HG03565 (cell line): ENCODE measurements at regions not wholly inside any gene's neighbourhood (a gene's known extent, or its start where the extent isn't known, plus 50 kb on each side); places are given as distances from the start of the nearest gene placed in this dataset.
"Not testable (repeated sequence)": the region's sequence is repeated elsewhere in the genome, so short reads cannot be mapped to it uniquely, and the experiment has no call there.

Experiments used
- ATAC-seq: cut with Tn5 transposase; IDR thresholded peaks from one replicate; pipeline ENCODE4 v1.9.1; 2021; ENCODE audit warnings: mild to moderate bottlenecking, moderate library complexity; ENCODE audit not compliant: unreplicated experiment

DNA sequence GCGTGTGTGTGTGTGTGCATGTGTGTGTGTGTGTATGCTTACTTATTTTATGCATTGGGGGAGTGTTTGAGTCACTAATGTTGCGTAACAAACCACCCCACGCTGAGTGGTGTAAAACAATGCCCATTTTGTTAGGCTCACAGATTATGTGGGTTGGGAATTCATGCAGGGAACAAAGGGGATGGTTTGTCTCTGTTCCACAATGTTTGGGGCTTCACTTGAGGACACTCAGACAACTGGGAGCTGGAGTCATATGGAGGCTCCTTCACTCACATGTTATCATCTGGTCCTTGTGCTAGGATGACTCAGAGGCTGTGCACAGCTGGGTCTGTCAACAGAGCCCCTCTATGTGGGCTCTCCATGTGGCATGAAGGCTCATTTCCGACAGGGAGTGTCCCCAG lies 51.3 kb upstream of the LARGE1 start:
- ATAC-seq = no peak

DNA sequence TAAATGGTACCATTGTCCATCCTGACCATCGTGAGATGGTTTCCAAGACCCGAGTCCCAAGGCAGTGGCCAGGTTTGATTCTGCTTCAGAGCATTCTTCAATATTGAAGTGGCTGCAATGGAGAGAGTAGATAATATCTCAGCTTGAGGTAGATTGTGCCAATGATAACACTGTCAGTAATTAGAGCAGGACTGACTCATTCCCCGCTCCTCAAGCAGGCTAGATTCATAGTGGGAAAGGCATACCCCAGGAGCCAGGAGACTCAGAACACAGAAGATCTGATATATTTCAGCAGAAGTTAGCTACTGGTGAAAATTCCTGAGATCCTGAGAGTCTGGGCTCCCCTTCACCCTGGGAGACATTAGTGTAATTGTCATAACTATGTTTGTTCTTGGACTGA lies 55.6 kb upstream of the LARGE1 start:
- ATAC-seq = no peak

DNA sequence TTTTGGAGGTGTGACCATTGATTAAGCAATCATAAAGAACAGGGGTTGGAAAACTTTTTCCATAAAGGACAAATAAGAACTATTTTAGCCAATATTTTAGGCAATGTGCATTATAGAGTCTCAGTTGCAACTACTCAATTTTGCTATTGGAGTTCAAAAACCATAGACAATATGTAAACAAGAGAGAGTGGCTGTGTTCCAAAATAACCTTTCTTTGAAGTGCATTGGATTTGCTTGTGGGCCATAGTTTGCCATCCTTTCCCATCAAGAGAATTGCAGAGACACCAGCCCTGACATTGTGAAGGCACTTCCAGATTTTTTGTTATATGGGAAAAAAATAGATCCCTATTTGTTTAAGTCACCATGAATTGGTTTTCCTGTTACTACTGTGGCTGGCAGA lies 63.3 kb upstream of the LARGE1 start:
- no peak for ATAC-seq

DNA sequence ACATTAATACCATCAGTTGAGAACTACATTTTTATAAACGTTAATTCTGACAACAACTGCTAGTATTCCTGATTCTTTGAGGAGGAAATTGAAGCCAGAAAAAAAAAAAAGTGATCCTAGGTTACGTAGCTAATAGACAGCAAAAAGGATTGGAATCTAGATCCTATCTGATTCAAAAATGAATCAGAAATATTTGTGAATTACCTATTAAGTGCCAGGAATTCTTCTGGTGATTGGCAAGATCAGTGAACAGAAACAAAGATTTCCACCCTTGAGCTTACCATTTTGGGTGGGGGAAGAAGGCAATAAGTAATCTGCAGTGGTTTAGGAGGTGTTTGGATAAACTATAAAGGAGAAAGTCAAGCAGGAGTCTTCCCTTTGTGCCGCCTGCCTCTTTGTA lies 63.9 kb upstream of the LARGE1 start:
- no peak for ATAC-seq

DNA sequence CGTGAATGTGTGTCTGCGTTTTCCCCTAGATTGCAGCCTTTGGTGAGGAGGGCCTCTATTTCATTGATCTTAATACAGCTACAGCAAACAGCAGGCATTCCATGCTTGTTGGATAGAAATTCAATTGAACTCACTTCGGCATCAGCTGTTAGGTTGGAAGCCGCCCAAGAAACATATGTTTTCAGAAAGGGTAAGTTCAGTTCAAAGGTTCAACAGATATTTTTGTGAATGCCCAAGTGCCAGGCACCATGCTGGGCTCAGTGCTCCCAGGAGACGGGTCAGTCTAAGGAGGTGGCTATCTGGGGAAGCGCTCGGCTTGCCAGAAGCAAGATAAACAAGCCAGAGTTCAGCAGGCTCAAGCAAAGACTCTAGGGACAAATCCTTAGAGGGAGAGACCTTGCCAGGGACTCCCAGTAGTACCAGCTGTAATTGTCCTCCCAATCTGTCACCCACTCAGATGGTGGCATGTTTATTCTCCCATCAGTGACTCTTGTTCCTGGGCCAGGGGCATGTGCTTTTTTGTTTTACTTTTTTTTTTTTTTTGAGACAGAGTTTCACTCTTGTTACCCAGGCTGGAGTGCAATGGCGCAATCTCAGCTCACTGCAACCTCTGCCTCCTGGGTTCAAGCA lies 64.5 kb upstream of the LARGE1 start:
- no peak for ATAC-seq

DNA sequence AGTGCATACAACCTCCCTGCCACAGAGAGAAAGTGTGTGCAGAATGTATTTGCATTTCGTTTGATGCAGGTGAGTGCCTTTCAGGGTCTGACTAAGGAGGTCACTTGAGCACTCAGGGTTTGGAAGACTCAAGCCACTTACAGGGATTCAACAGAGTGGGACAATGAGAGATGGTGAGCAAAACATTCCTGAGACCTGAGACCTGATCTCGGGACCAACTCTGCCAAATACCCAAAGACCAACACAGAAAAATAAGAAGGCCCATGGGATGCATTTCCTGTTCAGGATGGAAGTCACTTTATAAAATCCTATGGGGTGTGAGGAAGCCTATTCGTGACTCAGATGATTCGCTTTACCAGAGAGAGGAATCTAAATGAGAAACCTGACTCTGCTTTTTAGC lies 65.2 kb upstream of the LARGE1 start:
- ATAC-seq = no peak

DNA sequence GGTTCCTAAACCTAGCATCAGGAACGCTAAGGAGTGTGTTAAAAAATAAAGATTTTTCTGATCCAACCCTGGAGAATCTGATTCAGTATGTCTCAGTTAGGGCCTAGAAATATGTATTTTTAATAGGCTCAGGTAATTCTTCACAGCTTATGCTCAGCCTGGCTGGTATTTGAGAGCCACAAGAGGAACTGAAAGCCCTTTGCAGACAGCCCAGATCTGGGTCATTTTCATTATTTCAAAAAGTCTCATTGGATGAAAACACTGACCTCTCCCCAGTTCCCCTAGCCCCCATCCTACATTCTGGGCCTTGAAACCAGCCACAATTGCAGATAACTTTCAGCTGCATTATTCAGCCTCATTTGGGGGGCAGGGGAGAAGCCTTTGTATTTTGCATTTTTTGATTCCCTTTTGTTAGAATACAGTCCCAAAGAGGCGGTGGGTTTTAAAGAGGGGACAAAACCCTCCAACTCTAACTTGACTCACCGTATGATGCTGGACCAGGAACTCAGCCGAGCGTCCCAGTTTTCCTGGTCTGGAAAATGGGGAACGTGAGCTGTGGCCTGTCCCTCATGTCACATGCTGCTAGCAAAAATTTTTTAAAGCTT lies 66.0 kb upstream of the LARGE1 start:
- no peak for ATAC-seq

DNA sequence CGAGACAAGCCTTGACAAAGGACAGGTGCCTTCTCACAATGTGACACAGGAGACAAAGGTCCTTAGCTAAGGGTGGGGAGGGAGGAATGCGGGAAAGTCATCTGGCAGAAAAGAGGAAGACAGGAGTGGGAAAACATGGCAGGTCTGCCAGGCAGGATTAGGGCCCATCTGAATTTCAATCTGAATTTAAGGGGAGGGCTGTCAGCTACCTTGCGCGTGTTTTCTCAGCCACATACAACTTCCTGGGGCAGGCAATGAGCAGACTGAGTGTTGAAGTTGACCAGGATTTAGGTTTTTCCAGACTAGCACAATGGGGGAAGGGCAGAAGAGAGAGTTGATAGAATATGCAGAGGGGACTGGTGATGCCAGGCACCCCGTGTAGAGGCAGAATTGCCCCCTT lies 66.7 kb upstream of the LARGE1 start:
- ATAC-seq = no peak

DNA sequence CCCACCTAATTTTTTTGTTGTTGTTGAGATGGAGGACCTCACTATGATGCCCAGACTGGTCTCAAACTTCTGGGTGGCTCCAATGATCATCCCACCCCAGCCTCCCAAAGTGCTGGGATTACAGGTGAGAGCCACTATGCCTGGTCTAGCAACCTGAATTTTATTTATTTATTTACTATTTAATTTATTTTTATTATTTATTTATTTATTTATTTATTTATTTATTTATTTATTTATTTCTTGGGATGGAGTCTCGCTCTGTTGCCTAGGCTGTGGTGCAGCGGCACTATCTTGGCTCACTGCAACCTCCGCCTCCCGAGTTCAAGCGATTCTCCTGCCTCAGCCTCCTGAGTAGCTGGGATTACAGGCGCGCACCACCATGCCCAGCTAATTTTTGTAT lies 69.0 kb upstream of the LARGE1 start:
- ATAC-seq = not testable (repeated sequence)

DNA sequence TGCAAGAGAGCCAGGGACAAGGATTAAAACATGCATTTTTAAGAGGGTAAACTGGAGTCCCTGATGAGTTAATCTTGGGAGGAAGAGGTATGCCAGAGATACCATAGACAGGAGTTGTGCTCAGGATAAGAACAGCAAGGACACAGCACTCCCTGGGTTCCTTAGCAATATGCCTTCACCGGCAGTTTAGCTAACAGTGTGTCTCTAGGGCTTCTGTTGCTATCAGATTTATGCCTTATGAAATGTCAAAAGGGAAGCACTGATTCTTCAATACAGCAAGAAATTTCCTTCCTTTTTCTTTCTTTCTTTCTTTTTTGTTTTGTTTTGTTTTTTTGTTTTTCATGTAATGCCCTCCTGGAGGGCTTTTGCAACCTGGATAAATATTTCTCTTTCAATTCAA lies 71.3 kb upstream of the LARGE1 start:
- no peak for ATAC-seq

DNA sequence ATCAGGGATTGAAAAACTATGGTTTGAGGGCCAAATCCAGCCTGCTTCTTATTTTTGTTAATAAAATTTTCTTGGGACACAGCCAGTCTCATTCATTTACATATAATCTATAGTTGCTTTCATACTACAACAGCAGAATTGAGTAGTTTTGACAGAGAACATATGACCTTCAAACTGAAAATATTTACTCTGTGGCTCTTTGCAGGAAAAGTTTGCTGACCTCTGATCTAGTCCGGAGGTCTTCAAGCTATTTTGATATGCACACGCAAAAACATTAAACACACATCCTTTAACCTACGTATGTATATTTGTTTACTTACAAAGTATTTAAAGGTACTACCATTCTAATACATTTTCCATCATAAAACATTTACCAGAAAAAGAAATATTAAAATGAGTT lies 76.5 kb upstream of the LARGE1 start:
- ATAC-seq = no peak

DNA sequence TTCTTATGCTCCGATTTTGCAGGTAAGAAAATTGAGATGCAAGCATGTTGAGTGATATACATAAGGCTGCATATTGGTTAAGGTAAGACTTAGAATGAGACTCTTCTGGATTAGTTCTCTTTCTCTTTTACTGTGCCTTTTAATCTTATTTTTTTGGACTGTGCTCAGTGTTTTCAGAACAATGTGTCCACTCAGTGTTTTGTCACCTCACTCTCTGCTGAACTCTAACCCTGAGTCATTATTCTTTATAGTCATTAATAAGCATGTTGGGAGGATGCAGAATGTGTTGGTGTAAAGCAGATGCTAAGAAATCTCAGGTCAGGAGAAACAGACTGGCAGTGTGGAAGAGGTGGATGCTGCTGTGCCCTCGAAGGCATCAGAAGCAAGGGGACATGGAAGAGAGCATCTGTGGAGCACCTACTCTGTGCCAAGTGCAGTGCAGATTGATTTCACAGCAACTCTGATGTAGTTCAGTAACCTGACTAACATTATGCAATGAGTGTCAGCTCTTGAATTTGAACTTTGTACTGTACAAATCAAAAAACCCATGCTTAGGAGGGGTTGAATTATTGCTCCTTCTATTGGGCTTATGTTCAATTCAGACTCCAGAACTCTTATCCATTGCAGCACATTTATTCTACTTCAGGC lies 80.7 kb upstream of the LARGE1 start:
- ATAC-seq = no peak

DNA sequence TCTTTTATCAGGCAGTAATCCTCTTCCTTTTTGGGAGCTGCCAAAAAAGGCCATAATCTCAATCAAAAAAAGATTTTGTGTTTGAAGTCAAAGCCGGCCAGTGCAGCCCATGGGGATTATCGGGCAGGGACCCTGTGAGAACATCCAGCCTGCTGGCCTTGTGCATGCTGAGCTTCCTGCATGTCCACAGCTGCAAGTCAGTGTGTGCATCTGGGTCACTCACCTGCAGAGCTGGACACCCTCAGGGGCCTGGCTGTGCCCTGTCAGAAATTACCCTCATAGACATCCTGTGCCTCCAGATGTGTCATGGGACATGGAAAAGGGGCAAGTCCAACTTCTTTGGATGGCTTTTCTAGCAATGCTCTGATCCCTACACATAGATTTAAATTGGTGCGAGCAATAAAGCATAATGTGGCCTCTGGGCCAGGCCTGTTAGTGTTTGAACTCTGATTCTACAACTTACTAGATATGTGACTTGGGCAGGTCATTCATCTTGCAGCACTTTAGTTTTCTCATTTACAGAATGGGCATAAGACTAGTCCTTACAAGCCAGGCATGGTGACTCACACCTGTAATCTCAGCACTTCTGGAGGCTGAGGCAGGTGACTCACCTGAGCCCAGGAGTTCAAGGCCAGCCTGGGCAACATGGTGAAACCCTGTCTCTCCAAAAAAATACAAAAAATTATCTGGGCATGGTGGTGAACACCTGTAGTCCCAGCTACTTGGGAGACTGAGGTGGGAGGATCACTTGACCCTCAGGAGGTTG lies 81.6 kb upstream of the LARGE1 start:
- ATAC-seq = no peak

DNA sequence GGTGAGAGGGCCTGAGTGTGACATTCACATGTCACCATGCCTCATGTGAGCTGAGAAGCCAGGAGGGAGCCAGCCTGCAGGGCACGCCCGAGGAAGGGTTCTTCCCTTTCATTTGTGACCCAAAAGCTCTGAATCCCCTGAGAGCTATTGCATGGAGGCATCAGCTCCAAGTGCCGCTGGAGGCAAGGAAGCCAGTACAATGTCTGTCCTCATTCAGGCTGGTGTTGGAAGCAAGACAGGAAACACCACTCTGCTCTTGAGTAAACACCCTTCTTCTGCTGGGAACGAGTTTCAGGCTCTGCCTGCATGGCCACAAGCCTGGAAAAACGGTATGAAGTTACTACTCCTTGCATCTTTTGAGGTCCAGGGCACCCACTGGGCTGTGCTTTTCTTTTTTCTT lies 83.8 kb upstream of the LARGE1 start:
- no peak for ATAC-seq

DNA sequence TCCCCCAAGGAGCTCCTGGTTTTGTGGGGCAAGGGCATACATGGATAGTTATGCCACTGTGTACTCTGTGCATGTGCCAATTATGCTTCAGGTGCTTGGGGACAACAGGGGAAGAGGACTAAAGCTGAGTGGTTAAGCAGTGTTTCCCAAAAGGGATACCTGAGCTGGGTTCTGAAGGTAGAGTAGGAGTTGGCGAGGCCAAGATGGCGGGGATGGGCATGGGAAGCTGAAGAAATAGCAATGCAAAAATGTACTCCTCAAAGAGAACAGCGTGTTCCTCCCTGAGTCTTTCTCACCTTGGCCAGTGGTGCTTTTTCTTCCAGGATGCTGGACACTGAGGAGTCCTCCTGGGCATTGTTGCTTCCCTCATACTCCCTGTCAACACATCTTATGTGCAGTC lies 90.0 kb upstream of the LARGE1 start:
- no peak for ATAC-seq

DNA sequence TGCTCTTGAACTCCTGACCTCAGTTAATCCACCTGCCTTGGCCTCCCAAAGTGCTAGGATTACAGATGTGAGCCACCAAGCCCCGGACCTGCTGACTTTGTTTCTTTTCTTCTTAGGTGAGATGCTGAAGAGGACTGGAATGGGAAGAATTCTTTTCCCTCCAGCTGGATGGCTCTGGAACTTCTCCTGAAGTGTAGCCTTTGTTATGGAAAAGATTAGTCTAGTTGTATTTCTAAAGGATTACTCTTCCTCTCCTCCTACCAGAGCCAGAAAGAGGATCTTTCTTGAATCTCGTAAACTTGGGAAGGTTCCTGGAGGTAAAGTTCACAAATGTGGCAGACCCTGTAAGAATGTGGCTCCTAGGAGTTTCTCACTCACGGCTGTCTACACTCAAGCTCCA lies 95.4 kb upstream of the LARGE1 start:
- ATAC-seq = no peak

DNA sequence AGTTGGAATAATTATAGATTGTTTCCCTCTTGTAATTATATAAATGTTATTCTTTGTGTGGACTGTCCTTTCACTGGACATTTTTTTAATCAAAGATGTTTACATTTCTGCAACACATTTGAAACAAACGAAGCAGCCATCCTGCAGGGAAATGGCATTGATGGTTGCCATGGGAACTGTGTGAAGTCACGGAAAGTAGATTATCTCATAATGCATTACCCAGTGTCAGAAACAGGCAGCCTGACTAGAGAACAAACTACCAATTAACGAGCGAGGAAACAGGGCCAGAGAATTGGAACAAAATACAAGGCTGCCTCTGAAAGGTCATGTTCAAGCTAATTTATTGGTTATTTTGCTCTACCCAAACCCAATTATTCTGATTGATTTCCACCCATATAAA lies 96.9 kb upstream of the LARGE1 start:
- no peak for ATAC-seq

DNA sequence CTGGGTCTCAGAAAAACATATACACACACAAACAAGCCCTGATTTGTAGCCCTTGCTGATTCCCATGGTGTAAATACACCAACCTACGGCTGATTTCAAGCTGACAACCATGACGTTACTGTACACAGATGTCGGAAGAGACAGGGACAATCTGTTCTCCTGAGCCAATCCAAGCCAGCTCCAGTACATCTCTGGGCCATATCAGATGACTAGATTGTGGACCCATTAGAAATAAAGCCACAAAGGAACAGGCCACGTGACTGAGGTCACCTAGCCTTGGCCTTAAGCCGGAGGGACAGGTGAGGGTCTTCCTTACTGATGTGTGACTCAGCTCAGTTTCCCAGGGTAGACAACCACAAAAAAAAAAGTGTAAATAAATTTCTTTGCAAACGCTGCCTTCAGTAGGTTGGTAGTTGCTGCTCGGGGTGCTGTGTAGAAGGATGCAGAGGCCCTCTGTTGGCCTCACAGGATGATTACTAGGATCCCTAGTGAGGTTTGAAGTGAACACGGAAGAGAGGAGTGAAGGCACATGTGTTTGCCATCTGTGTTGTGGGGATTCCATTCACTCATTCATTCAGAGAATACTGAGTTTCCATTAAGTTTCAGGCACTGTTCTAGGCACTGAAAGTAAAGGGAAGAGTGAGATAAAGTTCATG lies 99.0 kb upstream of the LARGE1 start:
- no peak for ATAC-seq

DNA sequence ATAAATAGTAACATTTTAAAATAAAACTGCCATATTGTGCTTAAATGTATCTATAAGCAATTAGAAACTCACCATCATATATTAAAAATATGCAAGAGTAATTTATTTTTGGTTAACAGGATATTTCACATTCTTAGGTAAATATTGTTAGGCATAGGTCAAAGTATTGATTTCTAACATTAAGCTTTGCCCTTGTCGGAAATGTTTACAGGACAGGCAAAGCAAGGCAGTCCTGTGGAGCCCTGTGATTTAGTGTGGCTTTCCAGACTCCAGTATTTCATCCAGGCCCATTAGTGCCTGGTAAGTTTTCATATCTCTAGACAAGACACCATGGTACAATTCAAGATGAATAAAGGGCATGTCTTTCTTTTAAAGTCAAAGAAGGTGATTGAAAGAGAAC lies 114.9 kb upstream of the LARGE1 start:
- no peak for ATAC-seq

DNA sequence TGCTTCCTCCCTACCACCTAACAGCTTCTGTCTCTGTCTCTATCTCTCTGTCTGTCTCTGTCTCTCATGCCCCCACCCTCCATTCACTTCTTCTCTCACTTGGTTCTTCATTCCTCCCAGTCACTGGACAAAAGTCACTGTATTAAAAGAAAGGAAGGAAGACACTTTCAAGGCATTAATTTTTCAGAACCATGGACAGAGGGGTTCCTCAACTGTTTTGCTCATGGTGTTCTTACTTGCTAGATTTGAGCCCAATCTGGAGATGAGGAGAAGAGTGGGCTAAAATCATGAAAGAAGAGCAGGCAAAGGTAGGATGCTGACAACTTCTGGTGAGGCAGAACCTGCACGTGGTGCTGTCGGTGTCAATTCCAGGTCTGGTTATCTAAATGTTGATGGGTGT lies 116.7 kb upstream of the LARGE1 start:
- no peak for ATAC-seq

DNA sequence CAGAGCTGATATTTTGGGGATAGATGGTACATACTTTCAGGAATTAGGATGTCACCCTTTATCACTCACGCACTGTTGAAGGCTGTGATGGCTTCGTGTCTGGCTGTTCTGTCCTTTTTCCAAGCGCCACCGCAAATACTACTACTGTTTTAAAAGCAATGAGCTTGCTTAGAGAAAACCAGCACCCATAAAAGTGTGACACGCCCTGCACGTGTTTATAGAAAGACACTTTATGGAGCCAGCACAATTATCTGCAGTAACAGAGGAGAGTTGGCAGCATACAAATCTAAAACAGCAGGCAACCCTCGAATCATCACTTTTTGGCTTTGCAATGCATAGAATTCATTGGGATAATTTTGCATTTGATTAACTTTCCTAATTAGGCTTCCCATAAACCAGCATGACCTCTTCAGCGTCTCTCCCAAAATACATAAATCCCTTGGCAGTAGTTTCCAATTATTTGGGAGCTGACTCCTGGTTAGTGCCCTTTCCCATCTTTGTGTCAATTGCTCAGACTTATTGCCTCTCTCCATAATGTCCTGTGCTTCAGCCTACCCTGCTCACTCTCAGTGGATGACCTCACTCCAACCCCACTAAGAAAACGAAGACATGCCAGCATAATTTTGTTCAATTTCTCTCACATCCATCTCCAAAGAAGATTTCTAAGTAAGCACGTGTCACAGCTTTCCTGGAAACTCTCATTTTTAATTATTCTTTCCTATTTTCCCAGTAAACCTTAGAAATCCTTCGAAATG lies 118.7 kb upstream of the LARGE1 start:
- no peak for ATAC-seq
